ENCODE measurements at regions not wholly inside any gene's neighbourhood (a gene's known extent, or its start where the extent isn't known, plus 50 kb on each side); places are given as distances from the start of the nearest gene placed in this dataset.
"Not testable (repeated sequence)": the region's sequence is repeated elsewhere in the genome, so short reads cannot be mapped to it uniquely, and the experiment has no call there.

DNA sequence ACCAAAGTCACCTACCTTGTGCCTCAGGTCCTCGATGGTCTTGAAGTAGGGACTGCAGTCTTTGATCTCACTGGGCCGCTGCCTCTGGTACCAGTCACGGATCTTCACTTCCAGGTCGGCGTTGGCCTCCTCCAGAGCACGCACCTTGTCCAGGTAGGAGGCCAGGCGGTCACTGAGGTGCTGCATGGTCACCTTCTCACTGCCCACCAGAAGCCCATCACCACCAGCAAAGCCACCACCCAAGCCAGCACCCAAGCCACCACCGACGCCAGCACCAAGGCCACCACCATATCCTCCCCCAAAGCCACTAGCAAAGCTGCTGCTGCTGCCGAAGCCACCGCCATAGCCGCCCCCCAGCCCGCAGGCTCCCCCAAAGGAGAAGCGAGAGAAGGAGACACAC, 139.7 kb downstream of the TNFRSF13B start:
- BruUV-seq (replicated peaks); in situ Hi-C loops (cut with MboI); H3K36me3 ChIP-seq (ENCODE audit: control insufficient read depth, insufficient read depth, low read length); H3K79me2 ChIP-seq (ENCODE audit: control insufficient read depth, insufficient read depth, low read length); ATAC-seq; H3K4me2 ChIP-seq (ENCODE audit: insufficient read depth, low read length); H4K20me1 ChIP-seq (replicated peaks; ENCODE audit: control insufficient read depth, insufficient read depth, low read length); DNase-seq (ENCODE audit: extremely low read depth in 1 of 4, low spot score in 3 of 4); POLR2A ChIA-PET; H3K9me1 ChIP-seq (ENCODE audit: control insufficient read depth, insufficient read depth, low read length); H3K4me1 ChIP-seq (replicated peaks in 1 of 2; ENCODE audit: control insufficient read depth in 2 of 2, insufficient read depth in 2 of 2, low read length in 2 of 2); intact Hi-C loops (cut with micrococcal nuclease); H3K27ac ChIP-seq (ENCODE audit: extremely low read depth, low read depth, low read length); H2AFZ ChIP-seq (ENCODE audit: low read depth, low read length); H3K9ac ChIP-seq (ENCODE audit: insufficient read depth in 1 of 2, low read depth in 2 of 2, low read length in 2 of 2); H3K9me3 ChIP-seq (replicated peaks; ENCODE audit: control insufficient read depth, insufficient read depth, low read depth, low read length); CTCF ChIA-PET (ENCODE audit: low intra/inter-chr PET ratio); FAIRE-seq; H3K4me3 ChIP-seq; H3K27me3 ChIP-seq (ENCODE audit: control insufficient read depth in 2 of 2, insufficient read depth in 2 of 2, low read length in 2 of 2): not testable (repeated sequence)
- 0% methylated on average over 6 of the region's 14 CpGs for WGBS (ENCODE audit: insufficient coverage, low coverage, missing lambda C conversion rate)

DNA sequence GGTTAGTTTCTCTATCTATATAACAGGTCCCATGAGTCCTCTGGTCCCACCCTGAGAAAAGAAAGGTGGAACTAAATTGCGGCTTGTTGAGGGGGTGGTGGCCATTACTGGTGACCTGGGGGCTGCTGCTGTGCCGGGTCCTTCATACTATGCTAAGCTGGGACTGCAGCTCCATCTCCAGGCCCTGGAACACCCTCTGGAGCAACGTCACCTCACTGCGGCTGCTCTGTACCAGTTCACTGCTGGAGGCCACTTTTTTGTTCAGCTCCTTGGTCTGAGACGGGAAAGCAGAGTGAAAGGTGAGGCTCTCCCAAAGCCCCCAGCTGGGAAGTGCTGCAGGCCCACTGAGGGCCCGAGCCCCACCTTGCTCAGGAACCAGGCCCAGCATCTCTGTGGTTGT, 140.7 kb downstream of the CCDC144A start:
- BruUV-seq (replicated peaks); H3K4me3 ChIP-seq; CTCF ChIA-PET (ENCODE audit: low intra/inter-chr PET ratio); H3K9ac ChIP-seq (ENCODE audit: insufficient read depth in 1 of 2, low read depth in 2 of 2, low read length in 2 of 2); POLR2A ChIA-PET; H3K9me3 ChIP-seq (replicated peaks; ENCODE audit: control insufficient read depth, insufficient read depth, low read depth, low read length); intact Hi-C loops (cut with micrococcal nuclease); H3K79me2 ChIP-seq (ENCODE audit: control insufficient read depth, insufficient read depth, low read length); H3K4me1 ChIP-seq (replicated peaks in 1 of 2; ENCODE audit: control insufficient read depth in 2 of 2, insufficient read depth in 2 of 2, low read length in 2 of 2); H3K27me3 ChIP-seq (ENCODE audit: control insufficient read depth in 2 of 2, insufficient read depth in 2 of 2, low read length in 2 of 2); DNase-seq (ENCODE audit: extremely low read depth in 1 of 4, low spot score in 3 of 4); H3K27ac ChIP-seq (ENCODE audit: extremely low read depth, low read depth, low read length); H2AFZ ChIP-seq (ENCODE audit: low read depth, low read length); H3K4me2 ChIP-seq (ENCODE audit: insufficient read depth, low read length); ATAC-seq; in situ Hi-C loops (cut with MboI); FAIRE-seq; H3K36me3 ChIP-seq (ENCODE audit: control insufficient read depth, insufficient read depth, low read length); H4K20me1 ChIP-seq (replicated peaks; ENCODE audit: control insufficient read depth, insufficient read depth, low read length); H3K9me1 ChIP-seq (ENCODE audit: control insufficient read depth, insufficient read depth, low read length): not testable (repeated sequence)
- 2% methylated on average over 4 of the region's 6 CpGs for WGBS (ENCODE audit: insufficient coverage, low coverage, missing lambda C conversion rate)

DNA sequence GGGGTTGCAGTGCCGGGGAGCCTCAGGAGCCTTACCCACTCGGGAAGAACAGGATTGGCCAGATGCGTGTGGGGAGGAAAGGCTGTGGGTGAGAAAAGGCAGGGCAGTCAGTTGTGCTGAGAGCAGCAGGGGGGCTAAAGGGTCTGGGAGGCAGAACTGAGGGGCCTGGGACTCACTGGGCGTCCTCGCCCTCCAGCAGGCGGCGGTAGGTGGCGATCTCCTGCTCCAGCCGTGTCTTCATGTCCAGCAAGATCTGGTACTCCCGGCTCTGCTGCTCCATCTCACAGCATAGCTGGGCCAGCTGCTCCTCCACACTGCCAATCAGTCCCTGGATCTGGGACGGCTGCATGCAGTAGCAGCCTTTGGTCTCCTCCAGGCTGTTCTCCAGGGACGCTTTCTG, 140.2 kb downstream of the CCDC144A start:
- intact Hi-C loops (cut with micrococcal nuclease) = not testable (repeated sequence)

More for the DNA sequence above, 140.2 kb downstream of the CCDC144A start:
- H3K79me2 ChIP-seq (ENCODE audit: control insufficient read depth, insufficient read depth, low read length); H3K9me3 ChIP-seq (replicated peaks; ENCODE audit: control insufficient read depth, insufficient read depth, low read depth, low read length); H3K9me1 ChIP-seq (ENCODE audit: control insufficient read depth, insufficient read depth, low read length); CTCF ChIA-PET (ENCODE audit: low intra/inter-chr PET ratio); H4K20me1 ChIP-seq (replicated peaks; ENCODE audit: control insufficient read depth, insufficient read depth, low read length); H2AFZ ChIP-seq (ENCODE audit: low read depth, low read length); H3K4me3 ChIP-seq; POLR2A ChIA-PET; H3K4me2 ChIP-seq (ENCODE audit: insufficient read depth, low read length); H3K9ac ChIP-seq (ENCODE audit: insufficient read depth in 1 of 2, low read depth in 2 of 2, low read length in 2 of 2); H3K36me3 ChIP-seq (ENCODE audit: control insufficient read depth, insufficient read depth, low read length); in situ Hi-C loops (cut with MboI); H3K27me3 ChIP-seq (ENCODE audit: control insufficient read depth in 2 of 2, insufficient read depth in 2 of 2, low read length in 2 of 2); H3K4me1 ChIP-seq (replicated peaks in 1 of 2; ENCODE audit: control insufficient read depth in 2 of 2, insufficient read depth in 2 of 2, low read length in 2 of 2); DNase-seq (ENCODE audit: extremely low read depth in 1 of 4, low spot score in 3 of 4); BruUV-seq (replicated peaks); H3K27ac ChIP-seq (ENCODE audit: extremely low read depth, low read depth, low read length); FAIRE-seq: not testable (repeated sequence)
- peak; percentile 68 for ATAC-seq
- WGBS (ENCODE audit: insufficient coverage, low coverage, missing lambda C conversion rate) = 0% methylated on average over 2 of the region's 12 CpGs

All from K562 (cell line).